ENCODE measurements at regions not wholly inside any gene's neighbourhood (a gene's known extent, or its start where the extent isn't known, plus 50 kb on each side); places are given as distances from the start of the nearest gene placed in this dataset.

DNA sequence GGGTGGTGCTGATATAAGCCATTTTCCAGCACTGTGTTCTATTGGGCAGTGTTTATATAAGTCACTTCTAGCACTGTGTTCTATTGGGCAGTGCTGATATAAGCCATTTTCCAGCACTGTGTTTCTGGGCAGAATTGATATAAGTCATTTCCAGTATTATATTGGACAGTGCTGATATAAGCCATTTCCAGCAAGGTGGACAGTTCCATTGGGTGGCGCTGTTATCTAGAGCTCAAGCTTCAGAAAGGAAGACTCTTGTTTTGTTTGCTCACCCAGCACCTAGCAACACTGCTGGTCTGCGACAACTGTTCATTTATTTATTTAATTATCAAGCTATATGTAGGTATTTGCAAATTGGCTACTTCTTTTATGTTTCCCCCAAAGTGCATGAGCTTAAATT, 690.3 kb downstream of the AACS start:
- DNase-seq (ENCODE audit: low spot score) = no peak
- TF ChIP-seq, protein P1, sequence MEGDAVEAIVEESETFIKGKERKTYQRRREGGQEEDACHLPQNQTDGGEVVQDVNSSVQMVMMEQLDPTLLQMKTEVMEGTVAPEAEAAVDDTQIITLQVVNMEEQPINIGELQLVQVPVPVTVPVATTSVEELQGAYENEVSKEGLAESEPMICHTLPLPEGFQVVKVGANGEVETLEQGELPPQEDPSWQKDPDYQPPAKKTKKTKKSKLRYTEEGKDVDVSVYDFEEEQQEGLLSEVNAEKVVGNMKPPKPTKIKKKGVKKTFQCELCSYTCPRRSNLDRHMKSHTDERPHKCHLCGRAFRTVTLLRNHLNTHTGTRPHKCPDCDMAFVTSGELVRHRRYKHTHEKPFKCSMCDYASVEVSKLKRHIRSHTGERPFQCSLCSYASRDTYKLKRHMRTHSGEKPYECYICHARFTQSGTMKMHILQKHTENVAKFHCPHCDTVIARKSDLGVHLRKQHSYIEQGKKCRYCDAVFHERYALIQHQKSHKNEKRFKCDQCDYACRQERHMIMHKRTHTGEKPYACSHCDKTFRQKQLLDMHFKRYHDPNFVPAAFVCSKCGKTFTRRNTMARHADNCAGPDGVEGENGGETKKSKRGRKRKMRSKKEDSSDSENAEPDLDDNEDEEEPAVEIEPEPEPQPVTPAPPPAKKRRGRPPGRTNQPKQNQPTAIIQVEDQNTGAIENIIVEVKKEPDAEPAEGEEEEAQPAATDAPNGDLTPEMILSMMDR (IDR thresholded peaks at IDR 0.05; ENCODE audit: borderline replicate concordance, control extremely low read depth, extremely low read depth, insufficient read depth, missing control alignments) = no peak
- in situ Hi-C loops (cut with MboI; ENCODE audit: low sequenced_read_pairs, unreplicated experiment) = no loop called here

DNA sequence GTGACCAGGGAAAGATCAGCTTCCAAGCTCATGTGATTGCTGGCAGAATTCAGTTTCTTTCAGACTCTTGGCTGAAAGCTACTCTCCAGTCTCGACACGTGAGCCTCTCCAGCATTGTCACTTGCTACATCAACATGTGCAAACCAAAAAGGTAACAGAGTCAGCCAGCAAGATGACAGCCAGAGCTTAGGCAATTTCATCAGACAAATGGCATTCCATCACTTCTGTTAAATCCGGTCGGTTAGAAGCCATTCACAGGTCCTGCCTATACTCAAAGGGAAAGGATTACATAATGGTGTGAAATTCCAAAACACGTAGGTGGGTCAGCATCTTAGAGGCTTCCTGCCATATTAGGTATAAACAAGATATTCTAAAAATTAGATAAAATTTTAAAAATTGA, 700.9 kb downstream of the AACS start:
- no peak for DNase-seq (ENCODE audit: low spot score)
- in situ Hi-C loops (cut with MboI; ENCODE audit: low sequenced_read_pairs, unreplicated experiment) = no loop called here
- TF ChIP-seq, protein P1 (IDR thresholded peaks at IDR 0.05; ENCODE audit: borderline replicate concordance, control extremely low read depth, extremely low read depth, insufficient read depth, missing control alignments) = no peak

DNA sequence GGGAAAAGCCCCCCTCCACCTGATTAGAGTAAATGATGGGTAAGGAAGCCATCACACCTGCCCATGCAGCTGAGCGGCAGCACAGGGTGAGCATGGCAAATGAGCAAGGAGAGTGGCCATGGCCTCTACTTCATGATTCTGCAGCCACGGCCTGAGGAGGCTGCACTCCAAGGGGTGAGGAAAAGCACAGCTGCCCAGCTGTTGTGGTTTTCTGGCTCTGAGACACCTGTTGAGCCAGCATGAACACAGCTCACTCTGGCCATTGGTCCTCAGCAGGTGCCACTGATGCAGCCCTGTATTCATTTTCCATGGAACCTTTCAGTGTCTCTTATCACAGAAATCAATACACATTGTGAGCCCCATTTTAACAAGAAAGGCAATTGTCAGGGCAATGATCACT, 707.2 kb downstream of the AACS start:
- DNase-seq (ENCODE audit: low spot score) = no peak
- TF ChIP-seq, protein P1 (IDR thresholded peaks at IDR 0.05; ENCODE audit: borderline replicate concordance, control extremely low read depth, extremely low read depth, insufficient read depth, missing control alignments) = no peak
- in situ Hi-C loops (cut with MboI; ENCODE audit: low sequenced_read_pairs, unreplicated experiment) = no loop called here

DNA sequence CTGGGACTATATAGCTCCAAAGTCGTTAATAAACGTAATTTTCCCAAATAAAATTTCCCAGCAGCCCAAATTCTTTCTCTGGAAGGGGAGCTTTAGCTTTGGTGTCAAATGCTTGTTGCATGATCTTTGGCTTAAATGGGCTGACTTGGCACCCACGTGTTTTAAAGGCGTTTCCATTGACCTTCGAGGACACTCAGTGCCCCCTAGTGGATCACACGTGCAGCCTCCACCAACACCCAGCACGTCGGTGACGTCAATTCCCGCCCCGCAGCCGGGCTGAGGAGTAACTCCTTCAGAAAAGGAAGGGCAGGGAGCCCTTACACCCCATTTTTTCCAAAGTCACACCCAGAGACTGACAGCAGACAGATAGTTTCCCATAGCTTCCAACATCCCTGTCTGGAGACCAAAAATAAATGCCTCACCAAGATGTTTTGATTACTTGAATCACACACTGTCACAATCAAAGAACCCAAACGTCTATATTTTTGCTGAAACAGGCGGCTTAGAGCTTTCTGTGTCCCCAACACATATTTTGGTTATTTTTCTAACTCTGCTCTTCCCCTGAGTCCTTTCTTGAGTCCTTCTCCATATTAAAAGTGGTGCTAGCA, 707.9 kb downstream of the AACS start:
- in situ Hi-C loops (cut with MboI; ENCODE audit: low sequenced_read_pairs, unreplicated experiment) = no loop called here
- DNase-seq (ENCODE audit: low spot score) = peak; percentile 33
- TF ChIP-seq, protein P1 (IDR thresholded peaks at IDR 0.05; ENCODE audit: borderline replicate concordance, control extremely low read depth, extremely low read depth, insufficient read depth, missing control alignments) = peak; percentile 47

DNA sequence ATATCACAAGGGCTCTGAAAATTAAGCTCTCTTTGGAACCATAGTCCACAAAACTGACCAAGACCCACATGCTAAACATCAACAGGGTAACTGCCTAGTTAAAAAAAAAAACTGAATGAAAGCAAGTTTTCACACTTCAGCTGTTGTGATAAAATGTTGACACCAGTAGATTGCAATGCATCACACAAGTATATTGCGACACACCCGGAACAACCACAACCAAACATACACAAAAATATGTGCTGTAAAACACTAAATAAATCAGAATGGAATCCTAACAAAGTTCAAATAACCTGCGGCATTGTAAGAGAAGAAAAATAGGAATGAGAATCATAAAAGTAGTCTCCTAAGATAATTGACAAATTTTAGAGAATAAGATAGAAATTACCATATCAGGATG, 710.3 kb downstream of the AACS start:
- TF ChIP-seq, protein P1 (IDR thresholded peaks at IDR 0.05; ENCODE audit: borderline replicate concordance, control extremely low read depth, extremely low read depth, insufficient read depth, missing control alignments) = no peak
- in situ Hi-C loops (cut with MboI; ENCODE audit: low sequenced_read_pairs, unreplicated experiment) = loop anchor here (25.0 kb wide), 1 partner anchor 112 kb away; no protein-coding TSS in a partner anchor
- DNase-seq (ENCODE audit: low spot score) = no peak

DNA sequence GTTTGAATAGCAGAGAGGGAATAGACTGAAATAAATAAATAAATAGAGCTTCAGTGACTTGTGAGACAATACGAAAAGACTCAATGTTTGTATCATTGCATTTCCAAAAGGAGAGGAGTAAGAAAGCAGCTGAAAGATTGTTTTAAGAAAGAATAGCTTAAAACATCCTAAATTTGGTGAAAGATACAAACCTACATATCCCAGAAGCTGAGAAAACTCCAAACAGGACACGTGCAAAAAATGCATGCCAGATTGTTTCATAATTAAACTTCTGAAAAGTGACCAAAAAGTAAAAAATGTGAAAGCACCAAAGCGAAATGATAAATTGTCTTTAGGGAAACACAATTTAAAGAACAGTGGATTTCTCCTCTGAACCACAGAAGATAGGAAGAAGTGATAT, 711.0 kb downstream of the AACS start:
- TF ChIP-seq, protein P1 (IDR thresholded peaks at IDR 0.05; ENCODE audit: borderline replicate concordance, control extremely low read depth, extremely low read depth, insufficient read depth, missing control alignments) = no peak
- DNase-seq (ENCODE audit: low spot score) = no peak
- in situ Hi-C loops (cut with MboI; ENCODE audit: low sequenced_read_pairs, unreplicated experiment) = loop anchor here (25.0 kb wide), 1 partner anchor 111 kb away; no protein-coding TSS in a partner anchor

Measured in GM13976 (cell line).